NCI-H146 treated with DMSO at 0.1 percent for 48 hours (cell line): ENCODE measurements at regions not wholly inside any gene's neighbourhood (a gene's known extent, or its start where the extent isn't known, plus 50 kb on each side); places are given as distances from the start of the nearest gene placed in this dataset.
A peak's percentile ranks its signal among the peaks of the same experiment; 100 is the strongest.
"Not testable (repeated sequence)": the region's sequence is repeated elsewhere in the genome, so short reads cannot be mapped to it uniquely, and the experiment has no call there.

Experiments
- DNase-seq: peaks from one replicate; lab custom pipeline; 2025; ENCODE audit not compliant: unreplicated experiment; lab: John Stamatoyannopoulos, UW

GRCh38 chr12:83514372-83514771, 827.7 kb downstream of the TMTC2 start:
- DNase-seq = peak; percentile 43

- DNase-seq = no peak
Observed at GRCh38 chr12:83506841-83507240, 820.1 kb downstream of the TMTC2 start.

- no peak for DNase-seq
Observed at GRCh38 chr12:83505586-83505985, 818.9 kb downstream of the TMTC2 start.

GRCh38 chr12:83499894-83500293, 813.2 kb downstream of the TMTC2 start:
- DNase-seq = not testable (repeated sequence)

- DNase-seq = no peak
Observed at GRCh38 chr12:83477696-83478095, 791.0 kb downstream of the TMTC2 start.

- no peak for DNase-seq
Observed at GRCh38 chr12:83476695-83477690, 790.3 kb downstream of the TMTC2 start.

- no peak for DNase-seq
Observed at GRCh38 chr12:83476006-83476405, 789.3 kb downstream of the TMTC2 start.

GRCh38 chr12:83474369-83474768, 787.7 kb downstream of the TMTC2 start:
- no peak for DNase-seq

GRCh38 chr12:83473408-83474095, 786.8 kb downstream of the TMTC2 start:
- DNase-seq = no peak

GRCh38 chr12:83472772-83473171, 786.1 kb downstream of the TMTC2 start:
- DNase-seq = no peak

- no peak for DNase-seq
Observed at GRCh38 chr12:83472350-83472749, 785.6 kb downstream of the TMTC2 start.

GRCh38 chr12:83471341-83471740, 784.6 kb downstream of the TMTC2 start:
- no peak for DNase-seq

GRCh38 chr12:83470749-83471148, 784.0 kb downstream of the TMTC2 start:
- DNase-seq = peak; percentile 87

GRCh38 chr12:83468988-83469908, 782.5 kb downstream of the TMTC2 start:
- no peak for DNase-seq

GRCh38 chr12:83465632-83466031, 778.9 kb downstream of the TMTC2 start:
- no peak for DNase-seq

- no peak for DNase-seq
Observed at GRCh38 chr12:83462419-83462818, 775.7 kb downstream of the TMTC2 start.

- DNase-seq = no peak
Observed at GRCh38 chr12:83461336-83461935, 774.7 kb downstream of the TMTC2 start.

- no peak for DNase-seq
Observed at GRCh38 chr12:83451189-83451588, 764.5 kb downstream of the TMTC2 start.

GRCh38 chr12:83434600-83434999, 747.9 kb downstream of the TMTC2 start:
- no peak for DNase-seq

- no peak for DNase-seq
Observed at GRCh38 chr12:83432176-83432719, 745.5 kb downstream of the TMTC2 start.
